GM10248 (cell line): ENCODE measurements at regions not wholly inside any gene's neighbourhood (a gene's known extent, or its start where the extent isn't known, plus 50 kb on each side); places are given as distances from the start of the nearest gene placed in this dataset.
"Not testable (repeated sequence)": the region's sequence is repeated elsewhere in the genome, so short reads cannot be mapped to it uniquely, and the experiment has no call there.

Experiments used
- CTCF ChIA-PET: fragments of 300-600 bp; sonication (Branson Sonifier 250); formaldehyde crosslinking; extraction: SDS; loops from one replicate; lab custom pipeline; 2021; ENCODE audit warnings: antibody characterized with exemption; lab: Yijun Ruan, JAX
- POLR2A ChIA-PET: fragments of 350-650 bp; sonication (Branson Sonifier 250); formaldehyde crosslinking; extraction: SDS; loops from one replicate; lab custom pipeline; 2020; ENCODE audit warnings: antibody characterized with exemption; lab: Yijun Ruan, JAX
- DNase-seq: peaks from one replicate; pipeline ENCODE4 v3.0.0; 2012; ENCODE audit errors: extremely low spot score
- CTCF ChIP-seq: IDR thresholded peaks from 2 replicates; pipeline ENCODE4 v1.5.1; 2012; ENCODE audit warnings: mild to moderate bottlenecking, low read depth; ENCODE audit errors: extremely low read depth, missing control alignments, control extremely low read depth

DNA sequence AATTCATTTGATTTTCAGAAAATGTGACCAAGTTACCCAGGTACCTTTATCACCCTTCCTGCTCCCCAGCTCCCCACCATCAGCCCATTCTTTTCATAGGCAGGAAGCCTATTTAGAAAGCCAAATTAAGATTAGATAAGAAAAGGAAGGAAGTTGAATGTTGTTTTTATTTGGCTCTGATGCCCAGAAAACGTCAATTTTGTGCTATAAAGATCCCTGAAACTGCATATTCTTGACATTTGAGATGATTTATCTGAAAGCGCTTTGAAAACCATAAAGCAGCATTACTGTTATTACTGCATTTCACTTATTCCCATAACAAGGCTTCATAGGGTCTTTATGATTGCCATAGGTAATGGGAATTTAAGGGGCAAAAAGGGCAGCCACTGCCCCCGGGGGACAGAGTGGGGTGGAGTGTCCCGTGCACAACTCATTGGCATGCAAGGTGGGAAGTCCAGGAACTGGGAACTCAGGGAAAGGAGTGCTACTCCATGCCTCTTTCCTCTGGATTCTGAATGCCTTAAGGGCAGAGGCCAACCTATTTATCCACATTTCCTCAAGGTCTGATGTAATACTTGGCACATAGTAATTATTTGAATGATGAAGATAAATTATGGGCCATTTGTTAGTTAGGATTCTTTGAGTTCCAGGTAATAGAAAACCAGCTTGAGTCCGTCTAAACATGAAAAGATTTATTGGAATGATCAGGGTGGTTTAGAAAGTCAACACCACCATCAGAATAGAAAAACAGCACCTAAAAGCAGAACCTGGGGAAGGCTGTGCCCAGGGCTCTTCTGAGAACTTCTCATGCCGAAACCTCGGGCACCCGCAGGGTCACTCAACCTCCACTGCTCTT is 100.6 kb upstream of the ELMO1 start:
- DNase-seq: no peak
- POLR2A ChIA-PET: no interaction called here
- CTCF ChIA-PET: no interaction called here
- no peak for TF ChIP-seq CTCF

DNA sequence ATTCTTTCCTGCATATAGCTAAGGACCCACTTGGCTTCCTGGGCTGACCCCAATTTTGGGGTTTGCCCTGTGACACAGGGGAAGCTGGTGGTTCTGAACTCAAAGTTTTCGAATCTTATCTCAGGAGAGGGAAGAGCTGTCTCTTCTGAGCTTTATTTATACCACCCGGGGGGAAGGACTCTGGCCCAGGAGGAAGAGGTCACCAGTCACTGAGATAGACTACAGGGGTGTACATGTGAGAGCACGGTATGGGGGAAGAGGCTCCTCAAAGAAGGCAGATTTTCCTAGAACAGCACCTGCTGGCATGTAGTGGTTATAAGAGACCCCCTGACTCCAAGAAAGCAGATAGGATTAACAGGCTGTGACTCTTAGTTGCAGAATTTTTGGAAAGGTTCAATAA is 101.8 kb upstream of the ELMO1 start:
- TF ChIP-seq CTCF: no peak
- DNase-seq: no peak
- CTCF ChIA-PET: no interaction called here
- POLR2A ChIA-PET: no interaction called here

GRCh38 chr7:37550872-37551271 is 102.2 kb upstream of the ELMO1 start:
- no peak for TF ChIP-seq CTCF
- POLR2A ChIA-PET: no interaction called here
- no peak for DNase-seq
- CTCF ChIA-PET: no interaction called here

GRCh38 chr7:37552030-37552429 is 103.4 kb upstream of the ELMO1 start:
- ChIA-PET POLR2A (no interaction called here), CTCF (no interaction called here)
- no peak for DNase-seq
- no peak for TF ChIP-seq CTCF

DNA sequence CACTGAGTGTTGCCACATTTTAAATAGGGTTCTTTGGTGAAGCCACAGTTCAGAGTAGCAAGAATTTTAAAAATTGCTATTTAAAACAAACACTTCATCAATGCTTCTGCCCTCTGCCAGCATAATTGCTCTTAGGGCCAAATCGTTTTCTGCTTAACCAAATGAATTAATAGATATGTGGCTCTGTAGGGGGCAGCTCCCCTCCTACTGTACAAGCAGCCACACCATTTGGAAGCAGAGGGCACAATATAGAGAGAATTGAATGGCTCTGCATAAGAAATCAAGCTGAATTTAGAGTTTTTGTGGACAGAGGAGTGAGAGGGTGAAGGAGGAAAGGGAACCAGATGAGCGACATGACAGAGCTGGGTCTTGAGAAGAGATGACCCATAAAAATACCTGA is 103.8 kb upstream of the ELMO1 start:
- POLR2A ChIA-PET, CTCF ChIA-PET, DNase-seq: not testable (repeated sequence)

DNA sequence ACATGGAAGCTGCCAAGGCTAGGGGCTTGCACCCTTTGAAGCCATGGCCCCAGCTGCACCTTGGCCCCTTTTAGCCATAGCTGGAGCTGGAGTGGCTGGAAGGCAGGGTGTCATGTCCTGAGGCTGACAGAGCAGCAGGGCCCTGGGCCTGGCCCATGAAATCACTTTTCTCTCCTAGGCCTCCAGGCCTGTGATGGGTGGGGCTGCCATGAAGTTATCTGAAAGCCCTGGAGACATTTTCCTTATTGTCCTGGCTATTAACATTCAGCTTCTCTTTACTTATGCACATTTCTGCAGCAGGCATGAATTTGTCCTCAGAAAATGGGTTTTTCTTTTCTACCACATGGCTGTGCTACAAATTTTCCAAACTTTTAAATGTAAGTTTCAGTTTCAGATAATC is 106.9 kb upstream of the ELMO1 start:
- CTCF ChIA-PET: no interaction called here
- POLR2A ChIA-PET: no interaction called here
- no peak for DNase-seq
- no peak for TF ChIP-seq CTCF

- ChIA-PET CTCF (no interaction called here), POLR2A (no interaction called here)
- no peak for DNase-seq
- no peak for TF ChIP-seq CTCF
These were observed 109.0 kb upstream of the ELMO1 start for GRCh38 chr7:37557571-37558209.
